AG10803 (cell line): ENCODE measurements at regions not wholly inside any gene's neighbourhood (a gene's known extent, or its start where the extent isn't known, plus 50 kb on each side); places are given as distances from the start of the nearest gene placed in this dataset.

Experiments
- DNase-seq: peaks from one replicate; pipeline ENCODE4 v3.0.0; 2010; ENCODE audit warnings: low read depth
- H3K4me3 ChIP-seq: 2 replicates; pipeline ENCODE4 v1.5.1; 2011; ENCODE audit warnings: mild to moderate bottlenecking, low read length, control low read depth
- CTCF ChIP-seq: conservative IDR thresholded peaks from 2 replicates; pipeline ENCODE4 v1.5.1; 2011; ENCODE audit warnings: mild to moderate bottlenecking, low read length, control low read depth, inconsistent platforms

- no peak for DNase-seq
- no peak overlapping the region for H3K4me3 ChIP-seq
- TF ChIP-seq CTCF: no peak
Observed at GRCh38 chr16:49024896-49025295, 256.7 kb downstream of the CBLN1 start.

- DNase-seq: no peak
- TF ChIP-seq CTCF: no peak
- H3K4me3 ChIP-seq: no peak overlapping the region
Observed at GRCh38 chr16:49024016-49024415, 257.6 kb downstream of the CBLN1 start.

GRCh38 chr16:49023050-49023449 lies 258.6 kb downstream of the CBLN1 start:
- TF ChIP-seq CTCF: no peak
- peak; percentile 31 for DNase-seq
- H3K4me3 ChIP-seq: no peak overlapping the region

GRCh38 chr16:49022351-49022963 lies 259.2 kb downstream of the CBLN1 start:
- no peak overlapping the region for H3K4me3 ChIP-seq
- no peak for TF ChIP-seq CTCF
- DNase-seq: no peak

- no peak for TF ChIP-seq CTCF
- H3K4me3 ChIP-seq: peak overlapping the region; percentile 3; the same call in 1 of the 2 replicates
- peak; percentile 81 for DNase-seq
Observed at GRCh38 chr16:49021136-49021535, 260.5 kb downstream of the CBLN1 start.

- no peak overlapping the region for H3K4me3 ChIP-seq
- no peak for TF ChIP-seq CTCF
- no peak for DNase-seq
Observed at GRCh38 chr16:49020436-49020835, 261.2 kb downstream of the CBLN1 start.

DNA sequence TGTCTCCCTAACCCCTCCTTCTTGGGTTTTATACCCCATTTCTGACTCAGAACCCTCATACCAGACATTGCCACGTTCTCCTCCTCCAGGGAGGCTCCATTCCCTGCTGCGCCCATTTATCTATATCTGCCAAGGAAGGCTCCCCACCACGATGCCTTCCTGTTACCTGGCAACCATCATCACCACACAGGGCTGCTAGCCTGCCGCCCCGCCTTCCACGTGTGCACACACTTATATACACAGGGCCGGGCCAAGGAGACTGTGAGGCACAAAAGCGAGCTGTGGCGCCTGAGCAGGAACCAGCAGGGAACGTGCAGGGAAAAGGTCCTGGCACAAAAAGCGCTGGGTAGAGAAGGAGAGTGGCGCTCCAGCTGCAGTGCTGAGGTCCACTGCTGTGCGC lies 261.8 kb downstream of the CBLN1 start:
- no peak overlapping the region for H3K4me3 ChIP-seq
- DNase-seq: no peak
- no peak for TF ChIP-seq CTCF
